ENCODE measurements at regions not wholly inside any gene's neighbourhood (a gene's known extent, or its start where the extent isn't known, plus 50 kb on each side); places are given as distances from the start of the nearest gene placed in this dataset.
"Not testable (repeated sequence)": the region's sequence is repeated elsewhere in the genome, so short reads cannot be mapped to it uniquely, and the experiment has no call there.

DNA sequence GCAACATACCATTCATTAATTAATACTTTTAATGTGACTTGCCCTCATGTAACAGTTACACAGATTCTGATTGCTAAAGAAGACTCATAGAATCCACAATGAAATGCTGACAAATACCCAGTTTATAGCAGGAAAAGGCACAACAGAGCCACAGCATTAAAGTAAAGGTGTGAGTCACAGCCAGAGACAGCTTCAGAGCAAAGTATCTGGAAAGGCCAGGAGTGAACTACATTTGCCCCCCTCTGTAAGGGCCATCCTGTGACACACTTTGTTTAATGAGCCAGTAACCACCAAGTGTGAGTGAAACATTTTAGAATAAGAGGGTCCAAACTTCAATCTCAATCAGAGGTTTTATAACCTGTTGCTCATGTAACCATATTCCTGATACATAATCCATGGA lies 133.8 kb upstream of the TACR3 start:
- Mint-ChIP-seq H3K36me3 (ENCODE audit: low read depth) (no peaks in the 10 kb centered on the region), H3K27me3 (ENCODE audit: low read depth) (no peaks in the 10 kb centered on the region), H3K4me1 (ENCODE audit: low read depth) (no peaks in the 10 kb centered on the region), H3K27ac (no peak overlapping the region), H3K9me3 (peaks cover 1% of the 10 kb centered on the region), H3K4me3 (no peak overlapping the region)
- no peak for DNase-seq
- CTCF ChIA-PET: no interaction called here
- intact Hi-C loops (cut with micrococcal nuclease): no loop called here

DNA sequence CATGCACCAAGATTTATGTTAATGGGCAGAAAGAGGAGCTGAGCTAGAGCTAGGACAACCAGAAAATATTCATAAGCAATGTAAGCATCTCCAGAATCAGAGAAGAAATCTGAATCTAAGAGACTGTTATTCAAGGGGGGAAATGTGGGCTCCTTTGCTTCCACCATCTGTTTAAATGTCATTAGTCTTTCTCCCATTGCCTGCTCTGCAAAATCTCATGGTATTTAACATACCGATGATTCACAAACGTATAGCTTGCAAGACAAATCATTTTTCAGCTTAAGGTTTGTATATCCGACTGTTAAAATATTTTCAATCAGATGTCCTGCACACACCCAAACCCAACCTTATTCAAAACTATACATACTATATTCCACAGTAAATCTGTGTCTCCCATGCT lies 133.4 kb upstream of the TACR3 start:
- Mint-ChIP-seq H3K4me1 (ENCODE audit: low read depth) (no peaks in the 10 kb centered on the region), H3K27ac (no peak overlapping the region), H3K9me3 (peaks cover 3% of the 10 kb centered on the region), H3K4me3 (no peak overlapping the region), H3K36me3 (ENCODE audit: low read depth) (no peaks in the 10 kb centered on the region), H3K27me3 (ENCODE audit: low read depth) (no peaks in the 10 kb centered on the region)
- DNase-seq: no peak
- CTCF ChIA-PET: no interaction called here
- intact Hi-C loops (cut with micrococcal nuclease): no loop called here

DNA sequence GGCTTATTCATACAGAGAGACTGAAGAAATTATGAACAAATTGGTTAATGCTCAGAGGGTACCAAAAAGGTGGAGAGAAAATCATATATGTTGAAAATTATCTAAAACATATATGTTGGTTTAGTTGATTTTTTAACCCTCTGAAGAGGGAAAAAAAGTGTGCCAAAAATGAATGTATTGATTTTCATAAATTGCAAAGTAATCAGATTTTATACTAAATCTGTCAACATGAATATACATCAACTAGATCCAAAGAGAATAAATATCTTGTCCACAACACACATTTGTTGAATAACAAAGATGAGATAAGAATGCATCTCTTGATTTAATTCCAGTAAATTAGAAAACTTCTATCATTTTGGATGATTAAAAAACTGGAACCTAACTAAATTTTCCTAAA lies 125.3 kb upstream of the TACR3 start:
- Mint-ChIP-seq H3K36me3 (ENCODE audit: low read depth) (no peaks in the 10 kb centered on the region), H3K9me3 (peaks cover 14% of the 10 kb centered on the region), H3K4me3 (no peak overlapping the region), H3K27ac (no peak overlapping the region), H3K4me1 (ENCODE audit: low read depth) (no peaks in the 10 kb centered on the region), H3K27me3 (ENCODE audit: low read depth) (no peaks in the 10 kb centered on the region)
- no peak for DNase-seq
- intact Hi-C loops (cut with micrococcal nuclease): no loop called here
- CTCF ChIA-PET: no interaction called here

DNA sequence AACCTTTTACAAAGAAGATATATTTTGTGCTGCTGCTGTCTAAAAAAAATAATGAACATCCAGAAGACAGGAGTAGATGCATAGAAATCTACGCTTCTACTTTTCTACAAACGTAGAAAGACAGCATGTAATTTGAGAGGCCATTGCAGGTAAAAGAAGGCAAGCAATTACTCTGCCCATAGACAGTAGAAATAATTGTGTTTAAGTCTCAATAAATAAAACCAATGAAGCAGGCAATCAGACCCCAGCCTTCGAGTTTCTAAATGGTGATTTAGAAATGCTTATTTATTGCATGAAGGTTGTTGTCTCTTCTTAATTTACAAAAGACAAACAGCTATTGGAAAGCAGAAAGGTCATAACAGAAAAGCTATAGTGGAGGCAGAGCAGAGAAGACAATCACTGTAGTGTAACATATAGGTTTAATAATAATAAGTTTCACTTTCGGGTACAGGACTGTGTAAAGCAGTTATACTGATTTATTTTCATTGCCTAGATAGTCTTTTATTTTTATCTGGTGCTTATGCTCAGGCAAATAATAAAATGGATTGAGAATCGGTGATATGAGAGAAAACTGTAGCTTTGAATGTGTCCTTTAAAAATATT lies 123.0 kb upstream of the TACR3 start:
- H3K4me1 Mint-ChIP-seq (ENCODE audit: low read depth): no peaks in the 10 kb centered on the region
- CTCF ChIA-PET: no interaction called here
- H3K27ac Mint-ChIP-seq: no peak overlapping the region
- intact Hi-C loops (cut with micrococcal nuclease): no loop called here
- peaks cover 10% of the 10 kb centered on the region for H3K9me3 Mint-ChIP-seq
- no peak for DNase-seq
- H3K4me3 Mint-ChIP-seq: no peak overlapping the region
- no peaks in the 10 kb centered on the region for H3K36me3 Mint-ChIP-seq (ENCODE audit: low read depth)
- no peaks in the 10 kb centered on the region for H3K27me3 Mint-ChIP-seq (ENCODE audit: low read depth)

DNA sequence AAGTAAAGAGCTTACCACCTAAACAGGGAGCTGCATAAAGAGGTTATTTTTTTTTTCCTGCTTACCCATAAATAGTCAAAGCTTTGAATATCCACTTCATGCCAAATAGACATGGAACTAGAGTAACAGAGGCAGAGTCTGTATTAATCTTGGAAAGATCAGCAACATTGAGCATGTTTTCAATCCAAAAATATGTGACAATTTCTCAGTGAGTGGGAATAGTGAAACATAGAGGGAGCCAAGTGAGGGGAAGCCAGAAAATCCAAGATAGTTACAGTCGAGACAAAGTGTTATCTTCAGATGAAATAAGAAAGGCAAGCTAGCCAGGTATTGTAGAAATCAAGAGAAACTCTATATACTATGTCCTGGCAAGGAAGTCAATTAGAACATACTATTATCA lies 122.3 kb upstream of the TACR3 start:
- H3K4me1 Mint-ChIP-seq (ENCODE audit: low read depth): no peaks in the 10 kb centered on the region
- DNase-seq: no peak
- no peaks in the 10 kb centered on the region for H3K27me3 Mint-ChIP-seq (ENCODE audit: low read depth)
- H3K27ac Mint-ChIP-seq: no peak overlapping the region
- no peak overlapping the region for H3K4me3 Mint-ChIP-seq
- intact Hi-C loops (cut with micrococcal nuclease): no loop called here
- H3K9me3 Mint-ChIP-seq: peaks cover 10% of the 10 kb centered on the region
- H3K36me3 Mint-ChIP-seq (ENCODE audit: low read depth): no peaks in the 10 kb centered on the region
- CTCF ChIA-PET: no interaction called here

DNA sequence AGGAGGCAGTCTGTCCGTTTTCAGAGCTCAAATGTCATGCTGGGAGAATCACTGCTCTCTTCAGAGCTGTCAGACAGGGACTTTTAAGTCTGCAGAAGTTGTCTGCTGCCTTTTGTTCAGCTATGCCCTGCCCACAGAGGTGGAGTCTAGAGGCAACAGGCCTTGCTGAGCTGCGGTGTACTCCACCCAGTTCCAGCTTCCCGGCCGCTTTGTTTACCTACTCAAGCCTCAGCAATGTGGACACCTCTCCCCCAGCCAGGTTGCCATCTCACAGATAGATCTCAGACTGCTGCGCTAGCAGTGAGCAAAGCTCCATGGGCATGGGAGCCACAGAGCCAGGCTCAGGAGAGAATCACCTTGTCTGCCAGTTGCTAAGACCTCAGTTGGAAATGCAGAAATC lies 90.5 kb upstream of the TACR3 start:
- H3K36me3 Mint-ChIP-seq (ENCODE audit: low read depth); H3K4me3 Mint-ChIP-seq; H3K9me3 Mint-ChIP-seq; H3K4me1 Mint-ChIP-seq (ENCODE audit: low read depth); H3K27me3 Mint-ChIP-seq (ENCODE audit: low read depth); intact Hi-C loops (cut with micrococcal nuclease); DNase-seq; CTCF ChIA-PET; H3K27ac Mint-ChIP-seq: not testable (repeated sequence)

DNA sequence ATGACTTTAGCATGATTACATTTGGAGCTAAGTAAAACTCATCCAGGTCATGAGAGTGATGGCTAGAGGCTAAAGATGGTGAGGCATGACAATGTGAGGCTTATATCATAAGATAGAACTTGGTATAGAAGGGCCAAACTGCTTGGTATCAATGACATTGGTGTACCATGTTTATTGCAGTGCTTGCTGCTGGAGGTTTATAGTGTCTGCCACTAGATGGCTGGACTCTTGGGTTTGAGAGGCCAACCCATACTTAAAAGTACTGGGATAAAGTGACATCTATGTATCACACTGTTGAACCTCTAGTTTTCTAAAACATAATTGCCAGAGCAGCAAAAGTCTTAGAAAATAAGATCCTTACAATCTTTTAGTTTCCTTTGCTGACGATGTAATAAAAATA lies 83.0 kb upstream of the TACR3 start:
- H3K27ac Mint-ChIP-seq: no peak overlapping the region
- H3K9me3 Mint-ChIP-seq: peaks cover 4% of the 10 kb centered on the region
- no peaks in the 10 kb centered on the region for H3K27me3 Mint-ChIP-seq (ENCODE audit: low read depth)
- no peak overlapping the region for H3K4me3 Mint-ChIP-seq
- H3K4me1 Mint-ChIP-seq (ENCODE audit: low read depth): no peaks in the 10 kb centered on the region
- CTCF ChIA-PET: no interaction called here
- H3K36me3 Mint-ChIP-seq (ENCODE audit: low read depth): no peaks in the 10 kb centered on the region
- intact Hi-C loops (cut with micrococcal nuclease): no loop called here
- no peak for DNase-seq

DNA sequence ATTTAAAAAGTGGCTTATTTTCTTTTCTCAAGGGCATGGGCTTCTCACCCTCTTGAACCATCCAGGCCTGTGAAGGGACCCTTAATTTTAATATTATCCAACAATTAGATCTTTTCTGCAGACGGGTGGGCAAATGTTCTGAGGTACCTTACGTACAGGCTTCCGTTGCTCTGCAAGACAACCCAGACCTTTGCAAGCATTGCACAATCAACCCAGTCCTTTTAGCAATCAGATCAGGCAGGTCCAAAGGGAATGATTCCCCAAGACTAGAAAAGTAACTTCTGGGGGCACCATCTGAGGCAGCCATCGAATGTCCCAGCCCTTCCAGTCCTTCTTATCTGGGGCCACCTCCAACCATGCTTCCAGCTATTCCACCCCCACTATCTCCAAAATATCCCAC lies 67.3 kb upstream of the TACR3 start:
- CTCF ChIA-PET: no interaction called here
- no peaks in the 10 kb centered on the region for H3K4me1 Mint-ChIP-seq (ENCODE audit: low read depth)
- no peak overlapping the region for H3K27ac Mint-ChIP-seq
- intact Hi-C loops (cut with micrococcal nuclease): no loop called here
- H3K27me3 Mint-ChIP-seq (ENCODE audit: low read depth): no peaks in the 10 kb centered on the region
- H3K4me3 Mint-ChIP-seq: no peak overlapping the region
- no peak for DNase-seq
- H3K36me3 Mint-ChIP-seq (ENCODE audit: low read depth): no peaks in the 10 kb centered on the region
- peaks cover 8% of the 10 kb centered on the region for H3K9me3 Mint-ChIP-seq

DNA sequence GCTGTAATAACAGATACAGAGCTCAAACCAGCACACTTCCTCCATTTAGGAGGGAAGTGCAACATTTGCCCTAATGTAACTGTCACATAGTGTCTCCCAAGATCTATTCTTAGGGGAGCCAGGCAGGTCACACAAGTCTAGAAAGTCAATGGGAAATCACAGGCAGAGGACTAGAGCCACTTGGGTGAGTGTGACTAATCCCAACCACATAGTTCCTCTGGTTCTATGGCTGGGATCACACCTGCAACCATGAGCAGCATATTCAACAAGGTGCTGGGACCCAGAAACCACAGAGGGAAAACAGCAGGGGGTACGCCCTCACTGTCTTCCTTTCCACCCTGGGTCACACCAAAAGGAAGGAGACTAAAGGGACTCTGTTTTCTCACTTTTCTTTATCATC lies 66.8 kb upstream of the TACR3 start:
- CTCF ChIA-PET: no interaction called here
- intact Hi-C loops (cut with micrococcal nuclease): loop anchor here (1.0 kb wide), 1 partner anchor 308 kb away; no protein-coding TSS in a partner anchor
- Mint-ChIP-seq H3K4me1 (ENCODE audit: low read depth) (no peaks in the 10 kb centered on the region), H3K27me3 (ENCODE audit: low read depth) (no peaks in the 10 kb centered on the region), H3K27ac (no peak overlapping the region), H3K4me3 (no peak overlapping the region), H3K9me3 (peaks cover 8% of the 10 kb centered on the region), H3K36me3 (ENCODE audit: low read depth) (no peaks in the 10 kb centered on the region)
- DNase-seq: no peak

DNA sequence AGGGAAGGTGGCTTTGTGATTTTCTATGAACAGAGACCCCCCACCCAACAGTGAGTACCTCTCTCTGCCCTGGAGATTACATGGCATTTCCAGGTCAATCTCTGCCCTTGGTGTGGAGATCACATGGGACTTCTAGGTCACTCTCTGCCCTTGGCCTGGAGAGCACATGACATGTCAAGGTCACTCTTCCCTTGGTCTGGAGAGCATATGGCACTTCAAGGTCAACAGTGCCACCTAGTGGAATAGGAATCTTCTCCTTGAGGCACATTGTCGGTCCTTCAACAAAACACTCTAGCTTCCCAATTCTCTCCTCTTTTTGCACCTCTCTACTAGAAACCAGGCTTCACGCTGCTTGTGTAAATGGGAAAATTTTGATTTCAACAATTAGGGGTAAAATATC lies 66.2 kb upstream of the TACR3 start:
- H3K9me3 Mint-ChIP-seq: peaks cover 8% of the 10 kb centered on the region
- H3K27ac Mint-ChIP-seq: no peak overlapping the region
- intact Hi-C loops (cut with micrococcal nuclease): loop anchor here (1.0 kb wide), 1 partner anchor 308 kb away; no protein-coding TSS in a partner anchor
- no peak overlapping the region for H3K4me3 Mint-ChIP-seq
- H3K4me1 Mint-ChIP-seq (ENCODE audit: low read depth): no peaks in the 10 kb centered on the region
- CTCF ChIA-PET: interaction anchor here (0.6 kb wide), 1 partner anchor 11 kb away, joined by 5 read pairs; no protein-coding TSS in a partner anchor
- DNase-seq: no peak
- no peaks in the 10 kb centered on the region for H3K27me3 Mint-ChIP-seq (ENCODE audit: low read depth)
- H3K36me3 Mint-ChIP-seq (ENCODE audit: low read depth): no peaks in the 10 kb centered on the region

DNA sequence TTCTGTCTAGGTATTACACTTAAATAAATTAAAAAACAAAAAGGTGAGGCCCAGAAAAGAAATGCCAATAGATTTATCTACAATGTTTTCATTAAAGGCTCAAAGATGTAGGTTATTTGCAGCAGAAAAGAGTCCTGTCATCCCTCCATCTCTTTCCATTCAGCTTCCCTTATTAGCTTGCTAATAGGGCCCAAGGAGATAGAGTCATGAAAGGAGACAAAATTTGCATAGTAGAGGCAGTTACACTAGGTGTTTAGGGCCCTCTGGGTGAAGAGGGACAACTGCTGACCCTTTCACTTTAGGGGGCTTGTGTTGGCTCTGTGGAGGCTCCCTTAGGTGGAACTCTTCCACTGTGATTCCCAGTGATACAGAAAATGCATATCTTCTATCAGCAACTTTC lies 58.4 kb upstream of the TACR3 start:
- Mint-ChIP-seq H3K9me3 (no peaks in the 10 kb centered on the region), H3K27me3 (ENCODE audit: low read depth) (no peaks in the 10 kb centered on the region), H3K36me3 (ENCODE audit: low read depth) (no peaks in the 10 kb centered on the region), H3K4me3 (no peak overlapping the region), H3K4me1 (ENCODE audit: low read depth) (no peaks in the 10 kb centered on the region), H3K27ac (no peak overlapping the region)
- CTCF ChIA-PET: no interaction called here
- no peak for DNase-seq
- intact Hi-C loops (cut with micrococcal nuclease): no loop called here

DNA sequence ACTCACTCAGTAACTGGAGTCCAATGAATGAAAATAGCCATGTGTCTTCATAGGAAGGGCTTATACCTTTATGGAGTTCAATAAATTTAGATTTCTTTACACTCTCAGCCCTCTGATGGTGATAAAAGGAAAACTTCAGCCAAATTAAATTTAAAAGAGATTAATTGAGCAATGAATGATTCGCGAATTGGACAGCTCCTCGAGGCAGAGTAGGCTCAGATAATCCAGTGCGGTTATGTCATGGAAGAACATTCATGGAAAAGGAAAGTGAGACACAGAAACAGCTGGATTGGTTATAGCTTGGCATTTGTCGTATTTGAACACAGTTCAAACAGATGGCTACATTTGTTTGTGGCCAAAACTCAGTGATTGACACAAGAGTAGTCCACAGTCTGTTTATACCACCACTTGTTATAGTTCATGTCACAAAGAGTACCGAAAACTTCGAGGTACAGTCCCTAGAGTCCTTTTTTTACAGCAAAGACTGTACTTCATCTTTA lies 54.6 kb upstream of the TACR3 start:
- Mint-ChIP-seq H3K4me1 (ENCODE audit: low read depth) (no peaks in the 10 kb centered on the region), H3K27me3 (ENCODE audit: low read depth) (no peaks in the 10 kb centered on the region), H3K9me3 (no peaks in the 10 kb centered on the region), H3K27ac (no peak overlapping the region), H3K36me3 (ENCODE audit: low read depth) (no peaks in the 10 kb centered on the region), H3K4me3 (no peak overlapping the region)
- intact Hi-C loops (cut with micrococcal nuclease): no loop called here
- no peak for DNase-seq
- CTCF ChIA-PET: no interaction called here

DNA sequence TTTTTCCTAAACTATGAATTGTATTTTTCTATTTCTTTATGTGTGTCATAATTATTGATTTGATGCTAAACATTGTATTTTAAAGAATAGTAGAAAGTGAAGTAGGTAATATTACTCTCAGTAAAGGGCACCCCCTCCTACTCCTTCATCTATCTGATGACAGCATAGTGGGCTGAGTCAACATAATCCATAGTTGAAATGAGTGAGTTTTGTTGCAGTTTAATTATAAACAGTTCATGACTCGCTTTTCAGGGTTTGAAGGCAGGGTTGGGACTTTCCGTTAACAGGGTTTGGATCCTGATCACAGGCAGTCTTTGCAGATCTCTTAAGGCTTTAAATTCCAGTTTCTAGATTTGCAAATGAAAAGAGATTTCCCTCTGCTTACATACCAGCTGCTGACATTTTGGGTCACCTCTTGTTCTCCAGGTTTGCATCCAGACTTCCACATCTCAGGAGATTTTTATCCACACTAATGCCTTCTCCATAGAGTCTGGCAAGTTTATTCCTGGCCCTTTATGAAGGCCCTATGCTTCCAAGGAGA lies 54.0 kb upstream of the TACR3 start:
- Mint-ChIP-seq H3K4me3 (no peak overlapping the region), H3K27me3 (ENCODE audit: low read depth) (no peaks in the 10 kb centered on the region), H3K36me3 (ENCODE audit: low read depth) (no peaks in the 10 kb centered on the region), H3K27ac (no peak overlapping the region), H3K9me3 (no peaks in the 10 kb centered on the region), H3K4me1 (ENCODE audit: low read depth) (no peaks in the 10 kb centered on the region)
- intact Hi-C loops (cut with micrococcal nuclease): no loop called here
- DNase-seq: no peak
- CTCF ChIA-PET: no interaction called here
